Fibroblast of pulmonary artery (primary cell): ENCODE measurements at regions not wholly inside any gene's neighbourhood (a gene's known extent, or its start where the extent isn't known, plus 50 kb on each side); places are given as distances from the start of the nearest gene placed in this dataset.
A peak's percentile ranks its signal among the peaks of the same experiment; 100 is the strongest.

Source experiments
- DNase-seq: peaks from one replicate; pipeline ENCODE4 v3.0.0-alpha.2; 2010; ENCODE audit warnings: low read depth
- H3K4me3 ChIP-seq: replicated peaks from 2 replicates; pipeline ENCODE4 v1.5.1; 2011; ENCODE audit warnings: low read depth, mild to moderate bottlenecking, control low read depth, low read length, moderate library complexity
- TF ChIP-seq, protein P1 (sequence below): IDR thresholded peaks from 2 replicates; pipeline ENCODE4 v1.5.1; 2011; ENCODE audit warnings: mild to moderate bottlenecking, control low read depth, low read length, inconsistent platforms; ENCODE audit errors: missing control alignments

- no peak overlapping the region for H3K4me3 ChIP-seq
- no peak for DNase-seq
- TF ChIP-seq, protein P1, sequence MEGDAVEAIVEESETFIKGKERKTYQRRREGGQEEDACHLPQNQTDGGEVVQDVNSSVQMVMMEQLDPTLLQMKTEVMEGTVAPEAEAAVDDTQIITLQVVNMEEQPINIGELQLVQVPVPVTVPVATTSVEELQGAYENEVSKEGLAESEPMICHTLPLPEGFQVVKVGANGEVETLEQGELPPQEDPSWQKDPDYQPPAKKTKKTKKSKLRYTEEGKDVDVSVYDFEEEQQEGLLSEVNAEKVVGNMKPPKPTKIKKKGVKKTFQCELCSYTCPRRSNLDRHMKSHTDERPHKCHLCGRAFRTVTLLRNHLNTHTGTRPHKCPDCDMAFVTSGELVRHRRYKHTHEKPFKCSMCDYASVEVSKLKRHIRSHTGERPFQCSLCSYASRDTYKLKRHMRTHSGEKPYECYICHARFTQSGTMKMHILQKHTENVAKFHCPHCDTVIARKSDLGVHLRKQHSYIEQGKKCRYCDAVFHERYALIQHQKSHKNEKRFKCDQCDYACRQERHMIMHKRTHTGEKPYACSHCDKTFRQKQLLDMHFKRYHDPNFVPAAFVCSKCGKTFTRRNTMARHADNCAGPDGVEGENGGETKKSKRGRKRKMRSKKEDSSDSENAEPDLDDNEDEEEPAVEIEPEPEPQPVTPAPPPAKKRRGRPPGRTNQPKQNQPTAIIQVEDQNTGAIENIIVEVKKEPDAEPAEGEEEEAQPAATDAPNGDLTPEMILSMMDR = no peak
These were observed 285.8 kb downstream of the ZNF608 start for GRCh38 chr5:124460642-124461041.

DNA sequence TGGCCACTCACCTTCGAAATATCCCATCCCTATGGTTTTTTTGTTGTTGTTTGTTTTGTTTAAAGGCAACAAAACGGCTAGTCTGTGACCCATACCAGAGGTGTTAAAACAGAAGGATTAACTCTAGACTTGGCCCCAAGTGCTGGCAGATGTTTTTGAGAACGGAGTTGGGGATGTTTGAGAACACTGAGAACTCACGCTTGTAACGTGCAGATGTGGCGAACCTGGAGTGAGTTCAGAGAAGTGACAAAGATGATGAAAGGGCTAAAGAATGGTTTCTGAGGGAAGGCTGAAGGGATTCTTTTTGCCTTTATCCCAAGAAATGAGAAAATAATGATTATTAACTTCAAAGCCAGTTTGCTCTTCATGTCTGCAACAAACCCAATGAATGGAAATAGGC is 286.5 kb downstream of the ZNF608 start:
- no peak for DNase-seq
- TF ChIP-seq, protein P1 = no peak
- H3K4me3 ChIP-seq = no peak overlapping the region

DNA sequence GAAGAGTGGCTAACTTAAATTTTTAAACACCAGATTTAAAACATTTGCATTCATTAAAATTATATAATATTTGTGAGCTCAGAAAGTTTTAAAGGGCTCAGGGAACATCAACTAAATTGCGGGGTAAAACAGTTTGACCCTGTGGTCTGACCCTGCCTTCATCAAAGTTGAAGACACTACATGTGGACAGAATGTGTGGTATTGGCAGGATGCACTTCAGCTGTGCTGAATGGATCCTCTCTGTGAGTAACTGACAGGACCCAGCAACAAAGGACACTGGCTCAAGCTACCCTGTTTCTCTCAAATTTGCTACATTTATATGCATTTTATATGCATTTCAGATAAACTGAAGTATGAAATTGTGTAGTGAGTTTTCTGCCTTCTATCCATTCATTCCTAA is 288.5 kb downstream of the ZNF608 start:
- TF ChIP-seq, protein P1 = no peak
- no peak for DNase-seq
- H3K4me3 ChIP-seq = no peak overlapping the region

DNA sequence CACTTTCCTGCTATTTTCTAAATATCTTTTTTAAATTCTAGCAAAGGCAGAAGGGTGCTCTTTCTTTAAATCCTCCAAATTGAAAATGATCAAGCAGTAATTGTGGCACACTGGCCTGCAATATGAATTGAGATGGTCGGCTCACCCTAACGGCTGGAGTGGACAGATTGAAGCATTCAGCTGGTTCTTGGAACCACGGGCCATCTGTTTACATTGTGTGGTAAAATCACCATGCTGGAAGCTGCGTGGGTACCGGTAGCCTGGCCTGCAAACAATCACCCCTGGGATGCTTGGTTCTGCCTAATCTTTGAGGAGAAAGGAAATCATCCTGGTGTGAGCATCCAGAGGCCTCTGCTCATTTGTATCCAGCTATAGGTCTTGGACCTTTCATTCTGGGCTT is 289.3 kb downstream of the ZNF608 start:
- H3K4me3 ChIP-seq = no peak overlapping the region

GRCh38 chr5:124456249-124456648 is 290.2 kb downstream of the ZNF608 start:
- TF ChIP-seq, protein P1 = no peak
- H3K4me3 ChIP-seq = no peak overlapping the region
- no peak for DNase-seq

More for the DNA sequence above, 289.3 kb downstream of the ZNF608 start:
- DNase-seq = no peak
- TF ChIP-seq, protein P1 = no peak

DNA sequence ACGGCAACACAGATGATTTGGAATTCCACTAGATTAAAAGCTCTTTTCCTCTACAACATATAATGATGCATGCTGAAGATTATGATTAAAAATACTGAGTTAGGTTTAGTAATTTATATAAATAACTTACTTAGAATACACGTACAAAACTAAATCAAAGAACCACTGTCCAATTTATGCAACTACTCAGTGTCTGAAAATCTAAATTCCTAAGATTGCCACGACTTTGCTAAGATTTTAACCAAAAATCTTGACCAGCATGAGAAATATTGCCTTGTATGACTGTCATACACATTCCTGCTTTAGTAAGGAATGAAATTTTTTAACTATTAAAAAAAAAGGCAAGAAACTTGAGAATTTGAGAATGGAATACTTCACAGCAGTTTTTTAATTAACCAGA is 292.4 kb downstream of the ZNF608 start:
- TF ChIP-seq, protein P1 = no peak
- DNase-seq = no peak
- no peak overlapping the region for H3K4me3 ChIP-seq

- H3K4me3 ChIP-seq = no peak overlapping the region
- peak; percentile 30 for DNase-seq
- TF ChIP-seq, protein P1 = no peak
These were observed 293.0 kb downstream of the ZNF608 start for GRCh38 chr5:124453221-124454051.
